HepG2 (cell line): ENCODE measurements at regions not wholly inside any gene's neighbourhood (a gene's known extent, or its start where the extent isn't known, plus 50 kb on each side); places are given as distances from the start of the nearest gene placed in this dataset.

ENCODE experiments used
- ATAC-seq: fragments of 200-7000 bp; cut with Tn5 transposase; 3 replicates; pipeline ENCODE4 v1.9.1; 2020; ENCODE audit warnings: mild to moderate bottlenecking, moderate library complexity
- BruUV-seq: library from RNA; stranded (reverse); fragments of 400-500 nt; replicated peaks from 2 replicates; lab custom pipeline; 2021; lab: Mats Ljungman, UMichigan
- CTCF ChIA-PET: fragments of 300-600 bp; formaldehyde crosslinking; extraction: SDS; loops from one replicate; lab custom pipeline; 2021; ENCODE audit warnings: low total read pairs, inconsistent platforms, low intra/inter-chr PET ratio; lab: Yijun Ruan, JAX
- POLR2A ChIA-PET: fragments of 350-600 bp; sonication (Branson Sonifier 250); formaldehyde crosslinking; loops from one replicate; lab custom pipeline; 2020; ENCODE audit warnings: antibody characterized with exemption, inconsistent platforms; lab: Yijun Ruan, JAX
- DNase-seq: peaks from one replicate; pipeline ENCODE4 v3.0.0-alpha.2; 2015; ENCODE audit warnings: low spot score
- FAIRE-seq: peaks from 3 replicates; lab custom pipeline; 2011; peaks lifted over from hg19 to GRCh38; lab: Jason Lieb, UNC
- H2AFZ ChIP-seq: one replicate; pipeline ENCODE4 v1.6.1; 2011; ENCODE audit warnings: low read length, inconsistent platforms
- H3K27ac ChIP-seq: fragments of 300-600 bp; 3 replicates; pipeline ENCODE4 v1.8.0; 2011; ENCODE audit warnings: mixed run types, mild to moderate bottlenecking, mixed read lengths, low read length, inconsistent platforms; ENCODE audit not compliant: insufficient read depth; ENCODE audit errors: extremely low read length
- H3K27me3 ChIP-seq, 2 experiments: fragments of 200-600 bp in 1 of 2; 2 replicates in 1 of 2; 3 replicates in 1 of 2; pipeline versions ENCODE4 v1.6.0 to v1.8.0; 2011; ENCODE audit warnings: low read length in 2 of 2, mild to moderate bottlenecking in 2 of 2, moderate library complexity in 2 of 2, inconsistent platforms in 1 of 2; ENCODE audit not compliant: insufficient read depth in 2 of 2, control insufficient read depth in 1 of 2
- H3K36me3 ChIP-seq, 2 experiments: fragments of 200-600 bp in 1 of 2; replicated peaks in 1 of 2; 2 replicates in 1 of 2; 3 replicates in 1 of 2; pipeline versions ENCODE4 v1.5.1 to v1.8.0; 2011; ENCODE audit warnings: low read length in 2 of 2, inconsistent platforms in 1 of 2; ENCODE audit not compliant: insufficient read depth in 2 of 2, control insufficient read depth in 1 of 2
- H3K4me1 ChIP-seq: 2 replicates; pipeline ENCODE4 v1.5.1; 2012; ENCODE audit warnings: low read length, inconsistent platforms; ENCODE audit not compliant: insufficient read depth
- H3K4me2 ChIP-seq: 2 replicates; pipeline ENCODE4 v1.6.0; 2011; ENCODE audit warnings: low read depth, low read length, inconsistent platforms
- H3K4me3 ChIP-seq, 3 experiments: fragments of 200-600 bp in 1 of 3; sonication (generic), shearing (Covaris generic) in 1 of 3; replicated peaks in 1 of 3; 2 replicates each; pipeline ENCODE4 v1.5.1; 2011 to 2016; ENCODE audit warnings: low read length in 3 of 3, inconsistent platforms in 2 of 3, low read depth in 2 of 3, mild to moderate bottlenecking in 2 of 3, control low read depth in 1 of 3, mixed read lengths in 1 of 3; ENCODE audit not compliant: insufficient read depth in 1 of 3
- H3K79me2 ChIP-seq: one replicate; pipeline ENCODE4 v1.6.1; 2011; ENCODE audit warnings: low read length, inconsistent platforms; ENCODE audit not compliant: insufficient read depth
- H3K9ac ChIP-seq: 2 replicates; pipeline ENCODE4 v1.6.0; 2011; ENCODE audit warnings: mild to moderate bottlenecking, low read depth, low read length, inconsistent platforms; ENCODE audit not compliant: insufficient read depth
- H3K9me3 ChIP-seq: 2 replicates; pipeline ENCODE4 v1.5.1; 2012; ENCODE audit warnings: mild to moderate bottlenecking, low read length
- H4K20me1 ChIP-seq: 2 replicates; pipeline ENCODE4 v1.6.0; 2011; ENCODE audit warnings: inconsistent platforms, mild to moderate bottlenecking, low read length, moderate library complexity; ENCODE audit not compliant: insufficient read depth
- CREB1 ChIP-seq, 2 experiments: fragments of 450-650 bp in 1 of 2; IDR thresholded peaks; 2 replicates each; pipeline ENCODE4 v1.6.1; 2016 to 2017; ENCODE audit warnings: control low read depth in 1 of 2, mild to moderate bottlenecking in 1 of 2, missing compliant biosample characterization in 1 of 2, missing genetic modification characterization in 1 of 2
- FOXJ3 ChIP-seq: sonication (generic); formaldehyde crosslinking; IDR thresholded peaks from 2 replicates; pipeline ENCODE4 v1.4.0; 2020; ENCODE audit warnings: missing genetic modification reagents, mild to moderate bottlenecking, borderline replicate concordance
- HNRNPLL ChIP-seq: fragments of 200-400 bp; formaldehyde crosslinking; IDR thresholded peaks from 2 replicates; pipeline ENCODE4 v1.6.1; 2017; ENCODE audit warnings: mild to moderate bottlenecking, low read depth, low read length; ENCODE audit not compliant: poor library complexity, severe bottlenecking
- JUN ChIP-seq: sonication (generic); formaldehyde crosslinking; IDR thresholded peaks from 2 replicates; pipeline ENCODE4 v1.4.0; 2020; ENCODE audit warnings: mild to moderate bottlenecking, missing genetic modification reagents
- ZBTB4 ChIP-seq: sonication (generic); formaldehyde crosslinking; IDR thresholded peaks from 2 replicates; pipeline ENCODE4 v1.4.0; 2020; ENCODE audit warnings: missing genetic modification reagents, mild to moderate bottlenecking, borderline replicate concordance
- ZNF136 ChIP-seq: sonication (generic); formaldehyde crosslinking; IDR thresholded peaks from 2 replicates; pipeline ENCODE4 v1.8.1; 2022; ENCODE audit warnings: low read depth, mild to moderate bottlenecking, moderate library complexity, missing genetic modification reagents
- ZNF652 ChIP-seq: IDR thresholded peaks from 2 replicates; pipeline ENCODE4 v1.6.1; 2016; ENCODE audit warnings: low read depth, borderline replicate concordance
- ZNF687 ChIP-seq: sonication (generic); formaldehyde crosslinking; IDR thresholded peaks from 2 replicates; pipeline ENCODE4 v1.5.1; 2020; ENCODE audit warnings: mild to moderate bottlenecking, missing genetic modification reagents, moderate library complexity
- ZNF891 ChIP-seq: sonication (generic); formaldehyde crosslinking; IDR thresholded peaks from 2 replicates; pipeline ENCODE4 v1.5.0; 2020; ENCODE audit warnings: mild to moderate bottlenecking, missing genetic modification reagents
- WGBS: methylation state at CpG from one replicate; pipeline ENCODE4 v1.1.6; 2017; ENCODE audit warnings: low lambda C conversion rate; 5-methylcytosine and 5-hydroxymethylcytosine counted together
- in situ Hi-C: cut with HindIII; loops from 2 replicates; pipeline ENCODE4 v1.10.0; 2017; ENCODE audit warnings: low pct_unique_long_range_greater_than_20kb; ENCODE audit not compliant: extremely low pct_ligation_motif_present
- intact Hi-C: fragments of 100-400 bp; cut with micrococcal nuclease; formaldehyde crosslinking; loops from one replicate; pipeline ENCODE4 v1.10.0; 2022; ENCODE audit not compliant: unreplicated experiment

- intact Hi-C loops: no loop called here
- no peak overlapping the region for H3K9ac ChIP-seq
- H3K36me3 ChIP-seq: no peaks in the 10 kb centered on the region
- 10% methylated on average over 3 of the region's 3 CpGs for WGBS
- H3K9me3 ChIP-seq: no peaks in the 10 kb centered on the region
- H3K79me2 ChIP-seq: no peaks in the 10 kb centered on the region
- ATAC-seq: no peak
- POLR2A ChIA-PET: no interaction called here
- no peak overlapping the region for H2AFZ ChIP-seq
- H3K4me2 ChIP-seq: no peak overlapping the region
- CTCF ChIA-PET: no interaction called here
- H3K4me3 ChIP-seq: no peak overlapping the region
- no peaks in the 10 kb centered on the region for H4K20me1 ChIP-seq
- TF ChIP-seq HNRNPLL: no peak
- TF ChIP-seq CREB1 (IDR thresholded peaks at IDR 0.05): 0 out of 2 replicates have a peak, but pooled peaks have one; percentile 29
- no peak for TF ChIP-seq CREB1 (CRISPR knock-in tag; IDR thresholded peaks at IDR 0.05)
- no peak for TF ChIP-seq ZNF891 (CRISPR knock-in tag)
- TF ChIP-seq, all 625 proteins: peak for 1
- Histone ChIP-seq H3K27me3 (peaks cover 0 to 12% of the 10 kb centered on the region in 2 experiments; a peak in 2 of 5 replicates), H3K4me1 (no peaks in the 10 kb centered on the region), H3K27ac (no peak overlapping the region)
- no TSS peak for BruUV-seq
- in situ Hi-C loops: no loop called here
- FAIRE-seq: no peak
- no peak for DNase-seq
These were observed 144.1 kb upstream of the STK17B start for GRCh38 chr2:196315388-196316049.

- POLR2A ChIA-PET: no interaction called here
- Histone ChIP-seq H3K79me2 (no peaks in the 10 kb centered on the region), H3K9me3 (no peaks in the 10 kb centered on the region), H3K27me3 (peaks cover 0 to 16% of the 10 kb centered on the region in 2 experiments; a peak in 2 of 5 replicates), H2AFZ (no peak overlapping the region), H3K4me1 (no peaks in the 10 kb centered on the region), H3K4me3 (no peak overlapping the region), H3K27ac (no peak overlapping the region), H3K9ac (no peak overlapping the region), H4K20me1 (no peaks in the 10 kb centered on the region), H3K36me3 (no peaks in the 10 kb centered on the region), H3K4me2 (no peak overlapping the region)
- no peak for DNase-seq
- intact Hi-C loops: no loop called here
- no TSS peak for BruUV-seq
- no peak for FAIRE-seq
- no peak for ATAC-seq
- in situ Hi-C loops: no loop called here
- CTCF ChIA-PET: no interaction called here
- WGBS: 1% methylated on average over 4 of the region's 4 CpGs
- TF ChIP-seq ZNF136 (no peak), ZNF687 (CRISPR knock-in tag) (no peak), ZNF652 (CRISPR knock-in tag) (no peak), FOXJ3 (no peak), JUN (no peak), ZBTB4 (no peak)
These were observed 144.7 kb upstream of the STK17B start for GRCh38 chr2:196316050-196316430.
